ENCODE measurements at regions not wholly inside any gene's neighbourhood (a gene's known extent, or its start where the extent isn't known, plus 50 kb on each side); places are given as distances from the start of the nearest gene placed in this dataset.

GRCh38 chr9:19732441-19732951 is 56.3 kb downstream of the SLC24A2 start:
- Mint-ChIP-seq H3K4me1 (no peaks in the 10 kb centered on the region), H3K27me3 (peaks cover 11% of the 10 kb centered on the region), H3K27ac (no peak overlapping the region), H3K4me3 (no peak overlapping the region), H3K9me3 (no peaks in the 10 kb centered on the region), H3K36me3 (ENCODE audit: low read depth) (no peaks in the 10 kb centered on the region)
- intact Hi-C loops (cut with micrococcal nuclease), result no loop called here
- no peak for DNase-seq

DNA sequence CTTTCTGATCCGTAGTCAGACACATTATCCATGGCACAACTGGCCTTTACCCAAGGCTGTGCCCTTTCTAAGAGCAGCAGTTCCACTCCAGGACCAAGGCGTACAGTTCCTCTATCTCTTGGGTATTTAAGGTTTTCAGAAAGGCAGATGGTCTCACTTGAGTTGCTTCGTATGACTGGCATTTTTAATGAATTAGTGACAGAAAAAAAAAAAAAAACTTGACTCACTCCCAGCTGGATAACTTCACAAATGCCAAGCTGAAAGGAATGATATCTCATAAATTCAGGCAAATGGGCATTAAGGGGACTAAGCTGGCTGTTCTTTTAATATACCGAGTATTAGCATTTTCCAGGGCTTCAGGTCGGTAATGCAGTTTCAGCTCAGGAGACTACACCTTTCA is 60.7 kb downstream of the SLC24A2 start:
- no peak for DNase-seq
- Mint-ChIP-seq H3K4me1 (no peaks in the 10 kb centered on the region), H3K36me3 (ENCODE audit: low read depth) (no peaks in the 10 kb centered on the region), H3K9me3 (no peaks in the 10 kb centered on the region), H3K27me3 (peaks cover 8% of the 10 kb centered on the region), H3K27ac (no peak overlapping the region), H3K4me3 (no peak overlapping the region)
- intact Hi-C loops (cut with micrococcal nuclease), result no loop called here

GRCh38 chr9:19725970-19726369 is 62.9 kb downstream of the SLC24A2 start:
- intact Hi-C loops (cut with micrococcal nuclease), result no loop called here

DNA sequence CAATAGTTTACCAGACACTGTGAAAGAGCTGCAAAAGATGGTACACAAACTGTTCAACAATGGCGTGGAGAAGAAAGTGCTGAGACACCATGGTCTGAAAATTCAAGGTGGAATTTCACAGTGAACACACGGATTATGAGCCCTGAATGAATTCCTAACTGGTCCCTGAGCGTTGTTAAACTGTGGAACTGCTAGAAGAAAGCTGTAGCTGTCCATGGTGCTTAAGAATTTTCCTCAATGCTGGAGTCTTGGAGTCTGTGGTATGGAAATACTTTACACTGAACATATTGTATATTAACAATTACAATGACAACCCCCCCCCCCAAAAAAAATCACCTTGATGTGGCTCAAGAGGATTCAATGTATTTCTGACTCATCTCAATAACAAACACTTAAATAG is 68.5 kb downstream of the SLC24A2 start:
- Mint-ChIP-seq H3K4me1 (no peaks in the 10 kb centered on the region), H3K27me3 (peaks cover 4% of the 10 kb centered on the region), H3K36me3 (ENCODE audit: low read depth) (no peaks in the 10 kb centered on the region), H3K9me3 (no peaks in the 10 kb centered on the region), H3K4me3 (no peak overlapping the region), H3K27ac (no peak overlapping the region)
- intact Hi-C loops (cut with micrococcal nuclease), result no loop called here
- DNase-seq, result no peak

More at GRCh38 chr9:19725970-19726369, 62.9 kb downstream of the SLC24A2 start:
- no peak for DNase-seq
- H3K36me3 Mint-ChIP-seq (ENCODE audit: low read depth), result no peaks in the 10 kb centered on the region
- peaks cover 7% of the 10 kb centered on the region for H3K27me3 Mint-ChIP-seq
- no peaks in the 10 kb centered on the region for H3K9me3 Mint-ChIP-seq
- no peaks in the 10 kb centered on the region for H3K4me1 Mint-ChIP-seq
- H3K4me3 Mint-ChIP-seq, result no peak overlapping the region
- no peak overlapping the region for H3K27ac Mint-ChIP-seq

GRCh38 chr9:19703702-19704101 is 85.1 kb downstream of the SLC24A2 start:
- intact Hi-C loops (cut with micrococcal nuclease), result no loop called here
- Mint-ChIP-seq H3K27ac (no peak overlapping the region), H3K4me3 (no peak overlapping the region), H3K36me3 (ENCODE audit: low read depth) (no peaks in the 10 kb centered on the region), H3K27me3 (peaks cover 5% of the 10 kb centered on the region), H3K4me1 (no peaks in the 10 kb centered on the region), H3K9me3 (no peaks in the 10 kb centered on the region)
- no peak for DNase-seq

GRCh38 chr9:19701991-19702390 is 86.8 kb downstream of the SLC24A2 start:
- intact Hi-C loops (cut with micrococcal nuclease), result no loop called here
- Mint-ChIP-seq H3K9me3 (no peaks in the 10 kb centered on the region), H3K27me3 (peaks cover 8% of the 10 kb centered on the region), H3K27ac (no peak overlapping the region), H3K4me3 (no peak overlapping the region), H3K36me3 (ENCODE audit: low read depth) (no peaks in the 10 kb centered on the region), H3K4me1 (no peaks in the 10 kb centered on the region)
- no peak for DNase-seq

DNA sequence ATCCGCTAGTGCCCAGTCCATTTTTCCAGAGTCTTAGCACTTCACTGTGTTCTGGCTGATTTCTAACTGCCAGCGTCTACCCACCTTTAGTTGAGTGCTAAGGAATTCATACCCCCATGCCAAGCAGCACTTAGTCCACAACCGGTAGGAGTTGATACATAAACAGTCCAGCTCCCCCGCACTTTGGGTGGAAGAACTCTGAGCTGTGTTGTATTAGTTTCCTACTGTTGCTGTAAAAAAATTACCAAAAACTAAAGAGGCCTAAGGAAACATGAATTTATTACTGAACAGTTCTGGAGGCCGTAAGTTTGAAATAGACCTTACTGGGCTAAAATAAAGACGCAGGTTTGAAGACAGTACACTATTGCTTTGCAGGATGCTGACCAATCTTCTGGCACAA is 87.6 kb downstream of the SLC24A2 start:
- no peak overlapping the region for H3K4me3 Mint-ChIP-seq
- peaks cover 8% of the 10 kb centered on the region for H3K27me3 Mint-ChIP-seq
- no peaks in the 10 kb centered on the region for H3K4me1 Mint-ChIP-seq
- H3K27ac Mint-ChIP-seq, result no peak overlapping the region
- DNase-seq, result no peak
- intact Hi-C loops (cut with micrococcal nuclease), result no loop called here
- no peaks in the 10 kb centered on the region for H3K9me3 Mint-ChIP-seq
- no peaks in the 10 kb centered on the region for H3K36me3 Mint-ChIP-seq (ENCODE audit: low read depth)

DNA sequence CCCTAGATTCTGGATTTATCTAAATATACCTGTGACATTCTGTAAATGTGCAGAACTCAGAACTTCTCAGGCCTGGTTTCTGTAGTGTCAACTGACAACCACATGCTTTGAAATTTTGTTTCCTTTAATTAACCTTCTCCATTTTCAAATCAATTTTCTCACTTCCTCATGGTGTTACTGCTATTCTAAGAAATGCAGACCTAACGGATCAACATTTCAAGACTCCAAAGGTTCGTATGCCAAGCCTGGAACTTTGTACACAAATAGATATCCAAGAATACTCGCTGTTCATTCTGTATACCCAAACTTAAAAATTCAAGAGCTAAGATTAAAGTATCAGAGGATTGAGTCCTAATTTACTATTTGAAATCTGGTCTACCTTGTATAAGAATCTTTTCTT is 88.1 kb downstream of the SLC24A2 start:
- Mint-ChIP-seq H3K36me3 (ENCODE audit: low read depth) (no peaks in the 10 kb centered on the region), H3K4me3 (no peak overlapping the region)

GRCh38 chr9:19699756-19700155 is 89.1 kb downstream of the SLC24A2 start:
- intact Hi-C loops (cut with micrococcal nuclease), result no loop called here
- Mint-ChIP-seq H3K27ac (no peak overlapping the region), H3K4me3 (no peak overlapping the region), H3K36me3 (ENCODE audit: low read depth) (no peaks in the 10 kb centered on the region), H3K4me1 (no peaks in the 10 kb centered on the region), H3K27me3 (peaks cover 8% of the 10 kb centered on the region), H3K9me3 (no peaks in the 10 kb centered on the region)
- DNase-seq, result no peak

More for the DNA sequence above, 88.1 kb downstream of the SLC24A2 start:
- intact Hi-C loops (cut with micrococcal nuclease), result no loop called here
- Mint-ChIP-seq H3K27ac (no peak overlapping the region), H3K27me3 (peaks cover 8% of the 10 kb centered on the region), H3K9me3 (no peaks in the 10 kb centered on the region), H3K4me1 (no peaks in the 10 kb centered on the region)
- DNase-seq, result no peak

DNA sequence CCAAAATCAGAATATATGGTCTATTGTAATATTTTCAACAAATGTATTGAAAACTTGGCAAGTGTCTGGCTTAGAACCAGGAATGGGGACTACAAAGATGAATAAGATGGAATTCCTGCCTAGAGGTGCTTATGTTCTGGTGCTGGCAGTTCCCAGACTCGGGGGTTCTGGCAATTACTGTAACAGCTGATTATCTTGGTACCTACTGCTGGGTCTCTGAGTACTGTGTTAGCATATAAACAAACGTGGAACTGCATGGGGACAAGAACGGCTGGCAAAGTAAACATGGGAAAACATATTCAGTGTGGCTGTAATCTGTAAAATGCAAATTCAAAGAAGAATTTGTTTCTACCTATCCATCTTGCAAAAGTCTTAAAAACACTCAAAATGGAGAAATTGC is 89.9 kb downstream of the SLC24A2 start:
- Mint-ChIP-seq H3K27ac (no peak overlapping the region), H3K4me1 (no peaks in the 10 kb centered on the region), H3K9me3 (no peaks in the 10 kb centered on the region), H3K36me3 (ENCODE audit: low read depth) (no peaks in the 10 kb centered on the region), H3K4me3 (no peak overlapping the region), H3K27me3 (peaks cover 6% of the 10 kb centered on the region)
- DNase-seq, result no peak
- intact Hi-C loops (cut with micrococcal nuclease), result no loop called here

- H3K4me3 Mint-ChIP-seq, result no peak overlapping the region
Observed at GRCh38 chr9:19694601-19695000, 94.2 kb downstream of the SLC24A2 start.

DNA sequence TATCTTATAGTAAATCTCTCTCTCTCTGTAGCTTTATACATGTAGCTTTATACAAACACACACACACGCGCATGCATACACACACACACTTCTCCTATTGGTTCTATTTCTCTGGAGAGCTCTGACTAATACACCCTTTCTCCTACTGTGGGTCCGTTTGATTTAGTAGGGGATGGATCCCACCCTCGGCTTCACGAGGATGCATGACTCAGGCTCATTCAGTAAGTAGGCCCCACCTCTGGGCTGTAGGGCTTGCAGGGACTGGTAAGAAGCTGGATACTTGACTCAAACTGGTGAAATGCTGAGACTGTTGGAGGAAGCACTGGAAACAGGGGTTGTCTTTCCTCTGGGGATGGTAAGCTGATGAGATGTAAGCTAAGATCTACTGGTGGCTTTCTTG is 98.7 kb downstream of the SLC24A2 start:
- Mint-ChIP-seq H3K4me1 (no peaks in the 10 kb centered on the region), H3K27ac (no peak overlapping the region), H3K36me3 (ENCODE audit: low read depth) (no peaks in the 10 kb centered on the region), H3K9me3 (peaks cover 14% of the 10 kb centered on the region), H3K27me3 (peaks cover 3% of the 10 kb centered on the region), H3K4me3 (no peak overlapping the region)
- intact Hi-C loops (cut with micrococcal nuclease), result no loop called here
- no peak for DNase-seq

More at GRCh38 chr9:19694601-19695000, 94.2 kb downstream of the SLC24A2 start:
- no peak for DNase-seq
- peaks cover 6% of the 10 kb centered on the region for H3K27me3 Mint-ChIP-seq
- no peaks in the 10 kb centered on the region for H3K4me1 Mint-ChIP-seq
- intact Hi-C loops (cut with micrococcal nuclease), result no loop called here
- H3K9me3 Mint-ChIP-seq, result no peaks in the 10 kb centered on the region
- no peaks in the 10 kb centered on the region for H3K36me3 Mint-ChIP-seq (ENCODE audit: low read depth)
- H3K27ac Mint-ChIP-seq, result no peak overlapping the region

GRCh38 chr9:19689328-19690101 is 99.3 kb downstream of the SLC24A2 start:
- intact Hi-C loops (cut with micrococcal nuclease), result no loop called here
- Mint-ChIP-seq H3K36me3 (ENCODE audit: low read depth) (no peaks in the 10 kb centered on the region), H3K27me3 (peaks cover 3% of the 10 kb centered on the region), H3K27ac (no peak overlapping the region), H3K4me3 (no peak overlapping the region), H3K4me1 (no peaks in the 10 kb centered on the region), H3K9me3 (peaks cover 18% of the 10 kb centered on the region)
- no peak for DNase-seq

- no peak for DNase-seq
- intact Hi-C loops (cut with micrococcal nuclease), result no loop called here
- Mint-ChIP-seq H3K4me1 (no peaks in the 10 kb centered on the region), H3K9me3 (peaks cover 18% of the 10 kb centered on the region), H3K36me3 (ENCODE audit: low read depth) (no peaks in the 10 kb centered on the region), H3K27me3 (no peaks in the 10 kb centered on the region), H3K4me3 (no peak overlapping the region), H3K27ac (no peak overlapping the region)
Observed at GRCh38 chr9:19683715-19684114, 105.1 kb downstream of the SLC24A2 start.

DNA sequence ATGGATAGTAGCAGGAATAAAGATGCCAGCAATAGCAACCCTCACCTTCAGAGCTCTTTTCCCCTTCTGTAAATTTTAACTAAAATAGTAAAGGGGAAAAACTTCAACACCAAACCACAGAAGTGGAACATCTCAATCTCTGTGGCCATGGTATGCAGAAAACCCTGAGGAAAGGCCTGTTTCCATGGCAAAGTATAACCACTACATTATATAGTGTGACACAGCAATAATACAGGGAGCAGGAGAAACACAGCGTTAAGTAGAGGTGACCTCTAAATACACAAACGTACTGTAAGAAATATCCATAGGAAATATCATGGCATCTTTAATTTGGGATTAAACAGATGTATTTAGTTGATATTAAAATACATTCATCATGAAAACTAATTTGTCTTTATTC is 106.4 kb downstream of the SLC24A2 start:
- intact Hi-C loops (cut with micrococcal nuclease), result no loop called here
- Mint-ChIP-seq H3K9me3 (peaks cover 18% of the 10 kb centered on the region), H3K27ac (no peak overlapping the region)

More for the DNA sequence above, 106.4 kb downstream of the SLC24A2 start:
- no peak overlapping the region for H3K4me3 Mint-ChIP-seq
- DNase-seq, result no peak
- H3K4me1 Mint-ChIP-seq, result no peaks in the 10 kb centered on the region
- H3K27me3 Mint-ChIP-seq, result no peaks in the 10 kb centered on the region
- no peaks in the 10 kb centered on the region for H3K36me3 Mint-ChIP-seq (ENCODE audit: low read depth)
